Loucy (cell line): ENCODE measurements at regions not wholly inside any gene's neighbourhood (a gene's known extent, or its start where the extent isn't known, plus 50 kb on each side); places are given as distances from the start of the nearest gene placed in this dataset.

ENCODE experiments used
- H2AFZ ChIP-seq: fragments of 200-600 bp; sonication (generic); 2 replicates; pipeline ENCODE4 v1.6.0; 2016; ENCODE audit warnings: antibody characterized with exemption, mild to moderate bottlenecking, low read length, moderate library complexity
- H3F3A ChIP-seq: fragments of 200-600 bp; 2 replicates; pipeline ENCODE4 v1.6.0; 2016; ENCODE audit warnings: antibody characterized with exemption, low read depth, mild to moderate bottlenecking
- H3K27me3 ChIP-seq: fragments of 200-600 bp; sonication (generic); 2 replicates; pipeline ENCODE4 v1.6.1; 2014; ENCODE audit warnings: low read length, mild to moderate bottlenecking; ENCODE audit not compliant: insufficient read depth, poor library complexity, severe bottlenecking
- H3K36me3 ChIP-seq: fragments of 200-600 bp; sonication (generic); 2 replicates; pipeline ENCODE4 v1.6.1; 2016; ENCODE audit warnings: low read length; ENCODE audit not compliant: insufficient read depth
- H3K4me1 ChIP-seq: fragments of 200-600 bp; sonication (generic); 2 replicates; pipeline ENCODE4 v1.5.1; 2014; ENCODE audit warnings: low read length, mild to moderate bottlenecking; ENCODE audit not compliant: insufficient read depth, poor library complexity, severe bottlenecking
- H3K4me2 ChIP-seq: fragments of 200-600 bp; sonication (generic); 2 replicates; pipeline ENCODE4 v1.6.0; 2014; ENCODE audit warnings: antibody characterized with exemption, low read length, low read depth, mild to moderate bottlenecking; ENCODE audit not compliant: poor library complexity, severe bottlenecking
- H3K4me3 ChIP-seq: fragments of 200-600 bp; sonication (generic); 2 replicates; pipeline ENCODE4 v1.5.1; 2014; ENCODE audit warnings: low read length, mild to moderate bottlenecking, mixed read lengths; ENCODE audit not compliant: poor library complexity, severe bottlenecking
- H3K79me2 ChIP-seq: fragments of 200-600 bp; sonication (generic); 2 replicates; pipeline ENCODE4 v1.6.1; 2014; ENCODE audit warnings: low read length; ENCODE audit not compliant: insufficient read depth
- H3K9ac ChIP-seq: fragments of 200-600 bp; sonication (generic); 2 replicates; pipeline ENCODE4 v1.6.0; 2014; ENCODE audit warnings: mild to moderate bottlenecking, low read depth, low read length, moderate library complexity; ENCODE audit not compliant: poor library complexity, severe bottlenecking
- H3K9me2 ChIP-seq: fragments of 200-600 bp; sonication (generic); replicated peaks from 2 replicates; pipeline ENCODE4 v1.6.1; 2016; ENCODE audit warnings: low read depth, low read length, mixed read lengths
- H3K9me3 ChIP-seq: fragments of 200-600 bp; sonication (generic); 2 replicates; pipeline ENCODE4 v1.6.1; 2014; ENCODE audit warnings: mild to moderate bottlenecking, antibody characterized with exemption, low read length, low read depth; ENCODE audit not compliant: insufficient read depth
- H4K20me1 ChIP-seq: fragments of 200-600 bp; sonication (generic); 2 replicates; pipeline ENCODE4 v1.6.0; 2014; ENCODE audit warnings: antibody characterized with exemption, low read length, mild to moderate bottlenecking; ENCODE audit not compliant: insufficient read depth, poor library complexity, severe bottlenecking
- CTCF ChIP-seq: fragments of 200-600 bp; sonication (generic); conservative IDR thresholded peaks from 2 replicates; pipeline ENCODE4 v1.5.1; 2014; ENCODE audit warnings: mild to moderate bottlenecking, antibody characterized with exemption, low read length
- EZH2phosphoT487 ChIP-seq: fragments of 200-600 bp; IDR thresholded peaks from 2 replicates; pipeline ENCODE4 v1.6.1; 2018; ENCODE audit warnings: antibody characterized with exemption, mild to moderate bottlenecking, moderate library complexity, borderline replicate concordance

- Histone ChIP-seq H3K4me2 (no peak overlapping the region), H3F3A (no peaks in the 10 kb centered on the region), H3K27me3 (no peaks in the 10 kb centered on the region), H3K9me2 (no peaks in the 10 kb centered on the region), H2AFZ (no peak overlapping the region), H3K4me3 (no peak overlapping the region), H3K4me1 (no peaks in the 10 kb centered on the region), H3K79me2 (no peaks in the 10 kb centered on the region), H3K36me3 (no peaks in the 10 kb centered on the region), H3K9me3 (no peaks in the 10 kb centered on the region), H4K20me1 (no peaks in the 10 kb centered on the region), H3K9ac (no peak overlapping the region)
- TF ChIP-seq CTCF (no peak), EZH2phosphoT487 (no peak)
Observed at GRCh38 chr2:129645335-129645734, 334.1 kb upstream of the RAB6C start.

- Histone ChIP-seq H3K79me2 (no peaks in the 10 kb centered on the region), H4K20me1 (no peaks in the 10 kb centered on the region), H3F3A (no peaks in the 10 kb centered on the region), H3K4me1 (no peaks in the 10 kb centered on the region), H3K36me3 (no peaks in the 10 kb centered on the region), H3K9me2 (no peaks in the 10 kb centered on the region), H3K27me3 (no peaks in the 10 kb centered on the region), H2AFZ (no peak overlapping the region), H3K9ac (no peak overlapping the region), H3K4me2 (no peak overlapping the region), H3K9me3 (no peaks in the 10 kb centered on the region), H3K4me3 (no peak overlapping the region)
- no peak for TF ChIP-seq CTCF
- no peak for TF ChIP-seq EZH2phosphoT487
Observed at GRCh38 chr2:129646107-129646506, 333.4 kb upstream of the RAB6C start.

GRCh38 chr2:129653246-129653645, 326.2 kb upstream of the RAB6C start:
- Histone ChIP-seq H3K9ac (no peak overlapping the region), H3K4me1 (no peaks in the 10 kb centered on the region), H3K27me3 (no peaks in the 10 kb centered on the region), H3K79me2 (no peaks in the 10 kb centered on the region), H4K20me1 (no peaks in the 10 kb centered on the region), H3K4me2 (no peak overlapping the region), H3K36me3 (no peaks in the 10 kb centered on the region), H3F3A (no peaks in the 10 kb centered on the region), H3K9me3 (no peaks in the 10 kb centered on the region), H3K9me2 (no peaks in the 10 kb centered on the region), H2AFZ (no peak overlapping the region), H3K4me3 (no peak overlapping the region)
- TF ChIP-seq EZH2phosphoT487: no peak
- TF ChIP-seq CTCF: no peak
